Large intestine (tissue), 3 donors: ENCODE measurements at regions not wholly inside any gene's neighbourhood (a gene's known extent, or its start where the extent isn't known, plus 50 kb on each side); places are given as distances from the start of the nearest gene placed in this dataset.
"Not testable (repeated sequence)": the region's sequence is repeated elsewhere in the genome, so short reads cannot be mapped to it uniquely, and the experiment has no call there.

Source experiments
- DNase-seq, 2 donors: peaks; one replicate each; pipeline versions ENCODE4 v3.0.0 to v3.0.0-alpha.2; 2013
- H3K27ac ChIP-seq: one replicate; pipeline ENCODE4 v1.5.1; 2013; ENCODE audit warnings: low read length
- H3K27me3 ChIP-seq: 2 replicates; pipeline ENCODE4 v1.6.1; 2013; ENCODE audit warnings: low read length; ENCODE audit not compliant: control insufficient read depth, insufficient read depth
- H3K36me3 ChIP-seq: 2 replicates; pipeline ENCODE4 v1.6.1; 2013; ENCODE audit warnings: low read length; ENCODE audit not compliant: control insufficient read depth, insufficient read depth
- H3K4me1 ChIP-seq: one replicate; pipeline ENCODE4 v1.6.1; 2013; ENCODE audit warnings: low read length; ENCODE audit not compliant: control insufficient read depth, insufficient read depth
- H3K4me3 ChIP-seq: one replicate; pipeline ENCODE4 v1.5.1; 2013; ENCODE audit warnings: low read length
- H3K9me3 ChIP-seq: one replicate; pipeline ENCODE4 v1.6.1; 2013; ENCODE audit warnings: mild to moderate bottlenecking, low read depth, low read length, moderate library complexity; ENCODE audit not compliant: control insufficient read depth
- WGBS: methylation state at CpG from one replicate; pipeline ENCODE4 v1.1.5; 2013; ENCODE audit warnings: low lambda C conversion rate; ENCODE audit not compliant: insufficient coverage; 5-methylcytosine and 5-hydroxymethylcytosine counted together

- no peak overlapping the region for H3K27ac ChIP-seq
- DNase-seq = no peak
- no CpG with 5 or more reads among the region's 3 CpGs for WGBS
- H3K9me3 ChIP-seq = no peaks in the 10 kb centered on the region
- no peaks in the 10 kb centered on the region for H3K4me1 ChIP-seq
- H3K4me3 ChIP-seq = no peak overlapping the region
- H3K36me3 ChIP-seq = no peaks in the 10 kb centered on the region
- H3K27me3 ChIP-seq = no peaks in the 10 kb centered on the region
Observed at GRCh38 chr6:85005494-85005893, 241.1 kb upstream of the TBX18 start.

DNA sequence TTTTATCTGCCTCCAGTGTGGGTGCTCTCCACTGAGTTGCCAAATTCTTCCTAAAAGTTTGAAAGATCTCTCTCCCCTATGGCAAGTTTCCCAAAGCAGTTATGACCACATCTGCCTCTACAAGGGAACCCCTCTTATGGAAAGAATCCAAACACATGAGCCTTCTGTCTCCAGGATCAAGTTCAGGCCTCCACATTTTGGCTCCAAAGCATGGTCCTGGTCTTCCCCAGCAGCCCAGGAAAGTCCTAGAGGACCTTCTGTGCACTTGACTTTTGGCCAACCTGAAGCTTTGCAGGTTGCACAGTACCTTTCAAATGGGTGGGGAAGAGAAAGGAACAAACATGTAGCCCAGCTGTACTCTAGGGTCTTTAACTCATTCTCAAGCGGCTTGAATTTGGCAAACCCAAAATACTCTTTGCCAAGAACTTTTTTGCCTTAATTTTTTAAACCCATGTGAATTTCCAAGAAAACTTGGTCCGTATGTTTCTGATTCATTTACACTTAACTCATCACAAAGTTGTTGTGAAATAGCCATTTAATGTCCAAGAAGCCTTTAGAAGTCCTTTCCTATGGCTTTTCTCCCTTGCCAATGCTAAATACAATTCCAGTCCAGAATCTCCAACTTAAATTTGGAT lies 240.1 kb upstream of the TBX18 start:
- Histone ChIP-seq H3K9me3 (no peaks in the 10 kb centered on the region), H3K27me3 (no peaks in the 10 kb centered on the region), H3K36me3 (no peaks in the 10 kb centered on the region), H3K4me3 (no peak overlapping the region), H3K4me1 (no peaks in the 10 kb centered on the region), H3K27ac (no peak overlapping the region)
- no peak for DNase-seq
- no CpG with 5 or more reads among the region's 2 CpGs for WGBS

DNA sequence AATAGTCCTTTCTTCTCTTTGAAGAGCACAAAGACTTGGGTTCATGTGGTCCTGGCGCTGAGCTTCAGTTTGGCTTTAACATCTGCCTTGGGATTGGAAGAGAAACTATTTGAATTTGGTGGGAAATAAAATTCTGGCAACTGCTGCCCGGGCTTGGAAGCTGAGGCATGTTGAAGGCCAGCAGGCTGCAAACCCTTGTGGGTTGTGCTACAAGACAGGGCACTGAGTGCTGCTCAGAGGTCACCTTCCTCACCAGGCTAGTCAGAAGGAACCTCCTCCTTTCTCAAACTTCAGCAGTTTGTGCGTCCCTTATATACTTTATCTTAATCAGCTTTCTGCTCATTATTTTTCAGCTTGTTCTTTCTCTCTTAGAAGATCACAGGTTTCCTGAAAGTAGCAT lies 238.4 kb upstream of the TBX18 start:
- Histone ChIP-seq H3K4me3 (no peak overlapping the region), H3K27me3 (no peaks in the 10 kb centered on the region), H3K27ac (no peak overlapping the region), H3K4me1 (no peaks in the 10 kb centered on the region), H3K36me3 (no peaks in the 10 kb centered on the region), H3K9me3 (no peaks in the 10 kb centered on the region)
- WGBS = 67% methylated on average over 1 of the region's 3 CpGs
- no peak for DNase-seq

DNA sequence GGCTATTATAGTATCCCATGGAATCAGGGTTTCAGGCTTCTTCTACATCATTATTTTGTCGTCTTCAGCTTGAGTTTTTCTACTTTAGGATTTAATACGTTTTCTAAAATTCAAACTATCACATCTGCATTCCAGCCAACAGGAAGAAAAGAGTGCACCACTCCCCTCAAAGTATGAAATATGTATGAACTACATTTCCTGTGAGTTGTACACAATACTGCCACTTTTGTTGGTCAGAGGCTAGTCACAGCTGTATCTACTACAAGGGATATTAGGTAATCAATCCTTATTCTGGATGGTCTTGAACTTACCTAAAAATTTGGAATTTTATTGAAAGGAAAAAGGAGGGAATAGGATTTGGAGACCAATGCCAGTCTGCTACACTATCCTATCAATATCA lies 235.6 kb upstream of the TBX18 start:
- no peak overlapping the region for H3K4me3 ChIP-seq
- no peaks in the 10 kb centered on the region for H3K27me3 ChIP-seq
- H3K36me3 ChIP-seq = no peaks in the 10 kb centered on the region
- no peak overlapping the region for H3K27ac ChIP-seq
- H3K9me3 ChIP-seq = no peaks in the 10 kb centered on the region
- no peak for DNase-seq
- H3K4me1 ChIP-seq = no peaks in the 10 kb centered on the region
- WGBS = 86% methylated on average over 1 of the region's 2 CpGs

DNA sequence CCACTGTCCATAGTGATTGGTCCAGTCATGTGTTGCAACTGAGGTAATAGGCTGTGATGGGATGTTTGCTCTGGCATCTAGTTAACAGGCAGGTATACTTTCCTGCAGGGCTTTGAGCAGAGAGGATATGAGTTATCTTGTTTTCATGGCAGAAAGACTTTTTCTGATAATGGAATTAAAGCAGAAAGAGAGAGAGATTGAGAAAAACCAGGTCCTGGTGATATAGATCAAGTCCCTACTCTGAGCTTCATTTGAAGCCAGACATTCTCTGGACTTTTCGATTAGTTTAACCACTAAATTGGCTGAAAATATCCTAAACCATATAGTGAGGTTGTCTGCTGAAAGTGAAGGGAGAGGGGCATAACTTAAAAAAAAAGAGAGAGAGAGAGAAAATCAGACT lies 233.8 kb upstream of the TBX18 start:
- no peaks in the 10 kb centered on the region for H3K27me3 ChIP-seq
- WGBS = 0% methylated on average over 1 of the region's 1 CpG
- no peak overlapping the region for H3K4me3 ChIP-seq
- H3K27ac ChIP-seq = no peak overlapping the region
- no peaks in the 10 kb centered on the region for H3K4me1 ChIP-seq
- H3K36me3 ChIP-seq = no peaks in the 10 kb centered on the region
- DNase-seq = no peak
- H3K9me3 ChIP-seq = no peaks in the 10 kb centered on the region

- H3K4me1 ChIP-seq, H3K27me3 ChIP-seq, H3K9me3 ChIP-seq, H3K36me3 ChIP-seq, H3K4me3 ChIP-seq, H3K27ac ChIP-seq, DNase-seq: not testable (repeated sequence)
- no CpG with 5 or more reads among the region's 1 CpG for WGBS
Observed at GRCh38 chr6:84988766-84989165, 224.4 kb upstream of the TBX18 start.

DNA sequence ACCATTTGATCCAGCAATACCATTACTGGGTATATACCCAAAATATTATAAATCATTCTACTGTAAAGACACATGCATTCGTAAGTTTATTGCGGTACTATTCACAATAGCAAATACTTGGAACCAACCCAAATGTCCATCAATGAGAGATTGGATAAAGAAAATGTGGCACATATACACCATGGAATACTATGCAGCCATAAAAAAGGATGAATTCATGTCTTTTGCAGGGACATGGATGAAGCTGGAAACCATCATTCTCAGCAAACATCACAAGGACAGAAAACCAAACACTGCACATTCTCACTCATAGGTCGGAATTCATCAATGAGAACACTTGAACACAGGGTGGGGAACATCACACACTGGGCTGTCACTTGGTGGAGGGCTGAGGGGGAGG lies 221.1 kb upstream of the TBX18 start:
- not testable (repeated sequence) for H3K4me3 ChIP-seq, H3K27me3 ChIP-seq, DNase-seq, H3K9me3 ChIP-seq, H3K27ac ChIP-seq, H3K36me3 ChIP-seq, H3K4me1 ChIP-seq
- WGBS = no CpG with 5 or more reads among the region's 3 CpGs

- no CpG with 5 or more reads among the region's 1 CpG for WGBS
- no peaks in the 10 kb centered on the region for H3K27me3 ChIP-seq
- no peaks in the 10 kb centered on the region for H3K4me1 ChIP-seq
- no peaks in the 10 kb centered on the region for H3K9me3 ChIP-seq
- no peak for DNase-seq
- no peak overlapping the region for H3K27ac ChIP-seq
- H3K4me3 ChIP-seq = no peak overlapping the region
- H3K36me3 ChIP-seq = no peaks in the 10 kb centered on the region
Observed at GRCh38 chr6:84979541-84979940, 215.1 kb upstream of the TBX18 start.

DNA sequence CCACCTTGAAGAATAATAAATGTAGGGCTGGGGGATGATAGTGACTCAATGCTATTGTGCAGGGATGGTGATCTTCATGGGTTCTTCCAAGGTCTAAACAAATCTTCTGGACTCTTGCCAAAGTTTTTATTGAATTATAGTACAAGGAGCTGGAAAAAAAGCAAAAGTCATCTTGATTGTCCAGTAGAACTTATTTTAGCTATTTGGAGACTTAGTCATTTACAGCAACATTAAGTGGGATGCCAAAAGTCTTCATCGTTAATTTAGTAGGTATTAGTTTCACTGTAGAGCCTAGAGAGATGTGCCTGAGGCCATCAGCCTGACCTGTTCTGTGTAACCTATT lies 212.9 kb upstream of the TBX18 start:
- H3K9me3 ChIP-seq = no peaks in the 10 kb centered on the region
- DNase-seq = no peak
- H3K27me3 ChIP-seq = no peaks in the 10 kb centered on the region
- WGBS = no CpG with 5 or more reads among the region's 1 CpG
- H3K27ac ChIP-seq = no peak overlapping the region
- H3K4me3 ChIP-seq = no peak overlapping the region
- no peaks in the 10 kb centered on the region for H3K4me1 ChIP-seq
- no peaks in the 10 kb centered on the region for H3K36me3 ChIP-seq

DNA sequence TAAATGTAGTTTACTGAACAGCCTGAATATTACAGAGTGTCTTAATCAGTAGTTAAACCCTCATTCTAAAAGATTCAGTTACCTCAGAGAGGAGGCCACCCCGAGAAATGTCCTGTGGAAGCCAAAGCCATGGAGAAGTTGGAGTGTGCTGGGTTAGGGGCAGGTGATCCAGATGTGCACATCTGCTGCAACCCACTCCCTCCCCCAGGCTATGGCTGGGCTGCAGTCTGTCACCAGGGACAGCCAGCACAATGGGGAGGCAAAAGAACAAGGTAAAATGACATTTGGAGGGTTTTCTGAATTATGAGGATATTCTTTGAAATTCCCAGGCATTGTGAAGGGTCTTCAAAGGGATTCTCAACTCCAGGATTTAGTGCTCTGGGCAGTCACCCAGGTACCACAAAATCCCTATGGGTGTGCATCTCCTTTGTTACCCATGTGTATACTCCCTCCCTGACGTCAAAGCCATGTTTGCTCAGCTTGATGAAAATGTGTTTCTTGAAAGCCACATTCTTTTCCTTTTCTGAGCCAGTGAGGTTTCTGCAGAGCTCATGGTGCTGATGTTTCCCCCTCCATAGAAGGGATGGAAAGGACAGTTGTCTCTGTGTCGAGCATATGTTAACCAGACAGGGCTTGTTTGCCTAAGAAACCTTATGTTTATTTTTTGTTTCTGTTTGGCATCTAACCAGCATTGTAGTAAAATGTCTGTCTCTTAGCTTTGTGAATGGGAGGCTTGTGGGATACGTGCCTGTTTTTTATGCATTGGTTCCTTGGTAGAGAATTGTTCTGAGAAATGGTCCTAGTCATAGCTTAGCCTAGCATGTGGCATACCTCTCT lies 212.3 kb upstream of the TBX18 start:
- no peak for DNase-seq
- Histone ChIP-seq H3K36me3 (no peaks in the 10 kb centered on the region), H3K27ac (no peak overlapping the region), H3K27me3 (no peaks in the 10 kb centered on the region), H3K4me3 (no peak overlapping the region), H3K9me3 (no peaks in the 10 kb centered on the region), H3K4me1 (no peaks in the 10 kb centered on the region)
- WGBS = no CpG with 5 or more reads among the region's 4 CpGs

GRCh38 chr6:84975316-84975715 lies 210.9 kb upstream of the TBX18 start:
- WGBS = no CpG with 5 or more reads among the region's 1 CpG
- Histone ChIP-seq H3K36me3 (no peaks in the 10 kb centered on the region), H3K4me1 (no peaks in the 10 kb centered on the region), H3K4me3 (no peak overlapping the region), H3K27me3 (no peaks in the 10 kb centered on the region), H3K27ac (no peak overlapping the region), H3K9me3 (no peaks in the 10 kb centered on the region)
- DNase-seq = no peak
